ENCODE measurements at regions not wholly inside any gene's neighbourhood (a gene's known extent, or its start where the extent isn't known, plus 50 kb on each side); places are given as distances from the start of the nearest gene placed in this dataset.
"Not testable (repeated sequence)": the region's sequence is repeated elsewhere in the genome, so short reads cannot be mapped to it uniquely, and the experiment has no call there.

- DNase-seq (ENCODE audit: low read depth, low spot score): no peak
Measured at GRCh38 chr10:4638099-4638498, 187.9 kb upstream of the AKR1E2 start.

GRCh38 chr10:4637657-4638056 is 188.3 kb upstream of the AKR1E2 start:
- DNase-seq (ENCODE audit: low read depth, low spot score): no peak

GRCh38 chr10:4635883-4636282 is 190.1 kb upstream of the AKR1E2 start:
- DNase-seq (ENCODE audit: low read depth, low spot score): no peak

- DNase-seq (ENCODE audit: low read depth, low spot score): no peak
Measured at GRCh38 chr10:4635388-4635787, 190.6 kb upstream of the AKR1E2 start.

GRCh38 chr10:4633776-4634175 is 192.2 kb upstream of the AKR1E2 start:
- DNase-seq (ENCODE audit: low read depth, low spot score): no peak

GRCh38 chr10:4633186-4633585 is 192.8 kb upstream of the AKR1E2 start:
- DNase-seq (ENCODE audit: low read depth, low spot score): no peak

- DNase-seq (ENCODE audit: low read depth, low spot score): no peak
Measured at GRCh38 chr10:4632757-4633156, 193.2 kb upstream of the AKR1E2 start.

- no peak for DNase-seq (ENCODE audit: low read depth, low spot score)
Measured at GRCh38 chr10:4626919-4627318, 199.1 kb upstream of the AKR1E2 start.

- no peak for DNase-seq (ENCODE audit: low read depth, low spot score)
Measured at GRCh38 chr10:4623757-4624420, 202.1 kb upstream of the AKR1E2 start.

GRCh38 chr10:4623200-4623599 is 202.8 kb upstream of the AKR1E2 start:
- no peak for DNase-seq (ENCODE audit: low read depth, low spot score)

- no peak for DNase-seq (ENCODE audit: low read depth, low spot score)
Measured at GRCh38 chr10:4622384-4622783, 203.6 kb upstream of the AKR1E2 start.

- no peak for DNase-seq (ENCODE audit: low read depth, low spot score)
Measured at GRCh38 chr10:4617589-4617988, 208.4 kb upstream of the AKR1E2 start.

GRCh38 chr10:4615042-4615441 is 211.0 kb upstream of the AKR1E2 start:
- no peak for DNase-seq (ENCODE audit: low read depth, low spot score)

GRCh38 chr10:4609251-4609650 is 216.8 kb upstream of the AKR1E2 start:
- no peak for DNase-seq (ENCODE audit: low read depth, low spot score)

GRCh38 chr10:4607681-4608080 is 218.3 kb upstream of the AKR1E2 start:
- no peak for DNase-seq (ENCODE audit: low read depth, low spot score)

- no peak for DNase-seq (ENCODE audit: low read depth, low spot score)
Measured at GRCh38 chr10:4606856-4607636, 219.0 kb upstream of the AKR1E2 start.

- no peak for DNase-seq (ENCODE audit: low read depth, low spot score)
Measured at GRCh38 chr10:4602764-4603491, 223.1 kb upstream of the AKR1E2 start.

GRCh38 chr10:4599471-4599870 is 226.5 kb upstream of the AKR1E2 start:
- no peak for DNase-seq (ENCODE audit: low read depth, low spot score)

- not testable (repeated sequence) for DNase-seq (ENCODE audit: low read depth, low spot score)
Measured at GRCh38 chr10:4597898-4598297, 228.1 kb upstream of the AKR1E2 start.

- DNase-seq (ENCODE audit: low read depth, low spot score): no peak
Measured at GRCh38 chr10:4596951-4597350, 229.1 kb upstream of the AKR1E2 start.

GRCh38 chr10:4595719-4596319 is 230.2 kb upstream of the AKR1E2 start:
- DNase-seq (ENCODE audit: low read depth, low spot score): no peak

GRCh38 chr10:4590807-4591206 is 235.2 kb upstream of the AKR1E2 start:
- DNase-seq (ENCODE audit: low read depth, low spot score): no peak

All from pulmonary artery endothelial cell (primary cell).